GM19324 (cell line): ENCODE measurements at regions not wholly inside any gene's neighbourhood (a gene's known extent, or its start where the extent isn't known, plus 50 kb on each side); places are given as distances from the start of the nearest gene placed in this dataset.
"Not testable (repeated sequence)": the region's sequence is repeated elsewhere in the genome, so short reads cannot be mapped to it uniquely, and the experiment has no call there.

Source experiments
- ATAC-seq: cut with Tn5 transposase; IDR thresholded peaks from one replicate; pipeline ENCODE4 v1.9.1; 2021; ENCODE audit warnings: mild to moderate bottlenecking, moderate library complexity; ENCODE audit not compliant: unreplicated experiment, low FRiP score

- ATAC-seq, result no peak
These were observed 143.1 kb upstream of the RREB1 start for GRCh38 chr6:6964675-6965074.

- no peak for ATAC-seq
These were observed 141.6 kb upstream of the RREB1 start for GRCh38 chr6:6966127-6966526.

- ATAC-seq, result no peak
These were observed 141.2 kb upstream of the RREB1 start for GRCh38 chr6:6966569-6966968.

GRCh38 chr6:6968357-6968730 lies 139.4 kb upstream of the RREB1 start:
- ATAC-seq, result no peak

GRCh38 chr6:6968731-6969552 lies 138.8 kb upstream of the RREB1 start:
- ATAC-seq, result no peak

- ATAC-seq, result no peak
These were observed 138.0 kb upstream of the RREB1 start for GRCh38 chr6:6969761-6970223.

GRCh38 chr6:6970851-6971250 lies 136.9 kb upstream of the RREB1 start:
- no peak for ATAC-seq

GRCh38 chr6:6971369-6971768 lies 136.4 kb upstream of the RREB1 start:
- no peak for ATAC-seq

GRCh38 chr6:6972456-6972855 lies 135.3 kb upstream of the RREB1 start:
- no peak for ATAC-seq

- ATAC-seq, result no peak
These were observed 134.0 kb upstream of the RREB1 start for GRCh38 chr6:6973721-6974120.

- ATAC-seq, result no peak
These were observed 132.2 kb upstream of the RREB1 start for GRCh38 chr6:6975459-6976111.

GRCh38 chr6:6976193-6976592 lies 131.6 kb upstream of the RREB1 start:
- no peak for ATAC-seq

GRCh38 chr6:6978731-6979130 lies 129.0 kb upstream of the RREB1 start:
- no peak for ATAC-seq

GRCh38 chr6:6980999-6981597 lies 126.7 kb upstream of the RREB1 start:
- ATAC-seq, result no peak

GRCh38 chr6:6981681-6982322 lies 126.0 kb upstream of the RREB1 start:
- ATAC-seq, result no peak

- no peak for ATAC-seq
These were observed 125.1 kb upstream of the RREB1 start for GRCh38 chr6:6982663-6983062.

- ATAC-seq, result no peak
These were observed 123.0 kb upstream of the RREB1 start for GRCh38 chr6:6984585-6985366.

GRCh38 chr6:6986344-6986743 lies 121.4 kb upstream of the RREB1 start:
- no peak for ATAC-seq

GRCh38 chr6:6987749-6988148 lies 120.0 kb upstream of the RREB1 start:
- ATAC-seq, result no peak

GRCh38 chr6:6990059-6990458 lies 117.7 kb upstream of the RREB1 start:
- not testable (repeated sequence) for ATAC-seq
